NB4 (cell line): ENCODE measurements at regions not wholly inside any gene's neighbourhood (a gene's known extent, or its start where the extent isn't known, plus 50 kb on each side); places are given as distances from the start of the nearest gene placed in this dataset.

Experiments
- DNase-seq: peaks from one replicate; pipeline ENCODE4 v3.0.0; 2010; ENCODE audit warnings: low read depth
- H3K4me3 ChIP-seq: one replicate; pipeline ENCODE4 v1.5.1; 2011; ENCODE audit warnings: mild to moderate bottlenecking, low read depth, low read length, moderate library complexity
- CTCF ChIP-seq: IDR thresholded peaks from one replicate; pipeline ENCODE4 v1.5.1; 2012; ENCODE audit warnings: low read depth, low read length
- MAX ChIP-seq: IDR thresholded peaks from 2 replicates; pipeline ENCODE4 v1.6.1; 2011; ENCODE audit warnings: low read depth, low read length
- MYC ChIP-seq: IDR thresholded peaks from 2 replicates; pipeline ENCODE4 v1.6.1; 2011; ENCODE audit warnings: low read depth, low read length
- POLR2A ChIP-seq: IDR thresholded peaks from 2 replicates; pipeline ENCODE4 v1.6.1; 2011; ENCODE audit warnings: mild to moderate bottlenecking; ENCODE audit not compliant: insufficient read length; ENCODE audit errors: extremely low read depth

- no peak for TF ChIP-seq POLR2A
- TF ChIP-seq CTCF: no peak
- no peak for TF ChIP-seq MYC
- no peak for TF ChIP-seq MAX
- H3K4me3 ChIP-seq: no peak overlapping the region
- no peak for DNase-seq
These were observed 66.7 kb upstream of the EZH2 start for GRCh38 chr7:148950806-148951205.

DNA sequence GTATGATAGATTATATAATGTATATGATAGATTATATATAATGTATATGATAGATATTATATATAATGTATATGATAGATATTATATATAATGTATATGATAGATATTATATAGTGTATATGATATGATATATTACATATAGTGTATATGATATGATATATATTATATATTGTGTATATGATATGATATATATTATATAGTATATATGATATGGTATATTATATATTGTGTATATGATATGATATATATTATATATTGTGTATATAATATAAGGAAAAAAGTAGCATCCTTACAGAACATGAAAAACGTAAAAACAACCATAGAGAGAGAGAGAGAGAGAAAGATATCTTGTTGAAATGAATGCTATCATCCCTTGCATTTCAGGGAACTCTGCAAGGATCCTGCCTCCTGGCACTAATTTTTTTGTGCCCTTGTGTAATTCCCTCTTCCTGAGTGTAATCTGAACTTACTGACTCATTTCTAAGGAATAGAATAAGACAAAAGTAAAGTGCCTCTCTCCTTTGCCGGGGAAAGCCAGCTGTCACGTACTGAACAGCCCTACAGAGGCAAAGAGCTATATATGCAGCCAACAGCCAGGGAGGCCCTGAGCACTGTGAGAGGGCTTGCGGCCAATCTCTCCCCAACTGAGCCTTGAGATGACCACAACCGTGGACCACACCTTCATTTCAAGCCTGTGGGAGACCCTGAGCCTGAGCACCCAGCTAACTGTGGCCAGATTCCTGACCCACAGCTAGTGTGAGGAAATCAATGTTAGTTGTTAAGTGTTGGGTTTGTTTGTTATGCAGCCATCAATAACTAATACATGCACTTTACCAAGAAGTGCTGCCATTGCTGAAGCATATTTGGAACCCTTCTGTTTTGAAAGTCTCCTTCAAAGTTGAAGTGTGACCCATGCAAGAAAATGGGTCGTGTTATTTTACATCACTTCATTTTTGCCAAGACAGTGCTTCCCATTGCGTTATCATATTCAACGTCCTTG lies 61.1 kb upstream of the EZH2 start:
- no peak for DNase-seq
- no peak for TF ChIP-seq MYC
- TF ChIP-seq POLR2A: no peak
- no peak for TF ChIP-seq MAX
- no peak for TF ChIP-seq CTCF

GRCh38 chr7:148941598-148942275 lies 57.6 kb upstream of the EZH2 start:
- DNase-seq: peak; percentile 95
- TF ChIP-seq MAX (peak; percentile 27), CTCF (peak; percentile 60), POLR2A (no peak), MYC (0 out of 2 replicates have a peak, but pooled peaks have one; percentile 17)
- peak overlapping the region; percentile 73 for H3K4me3 ChIP-seq

More for the DNA sequence above, 61.1 kb upstream of the EZH2 start:
- no peak overlapping the region for H3K4me3 ChIP-seq

- peak; percentile 99 for TF ChIP-seq MYC
- TF ChIP-seq POLR2A: peak; percentile 84
- no peak for TF ChIP-seq CTCF
- TF ChIP-seq MAX: peak; percentile 93
- peak overlapping the region; percentile 73 for H3K4me3 ChIP-seq
- peak; percentile 94 for DNase-seq
These were observed 56.9 kb upstream of the EZH2 start for GRCh38 chr7:148940702-148941597.

- H3K4me3 ChIP-seq: no peak overlapping the region
- TF ChIP-seq POLR2A: no peak
- TF ChIP-seq CTCF: no peak
- TF ChIP-seq MAX: no peak
- TF ChIP-seq MYC: no peak
- no peak for DNase-seq
These were observed 55.2 kb upstream of the EZH2 start for GRCh38 chr7:148939128-148939755.
